H1 (cell line): ENCODE measurements at regions not wholly inside any gene's neighbourhood (a gene's known extent, or its start where the extent isn't known, plus 50 kb on each side); places are given as distances from the start of the nearest gene placed in this dataset.
A peak's percentile ranks its signal among the peaks of the same experiment; 100 is the strongest.

Source experiments
- CTCF ChIA-PET: fragments of 300-600 bp; sonication (Branson Sonifier 250); formaldehyde crosslinking; loops from one replicate; lab custom pipeline; 2021; ENCODE audit not compliant: partially characterized antibody; lab: Charles Lee
- POLR2A ChIA-PET: fragments of 300-600 bp; sonication (Branson Sonifier 250); formaldehyde crosslinking; loops from one replicate; lab custom pipeline; 2021; ENCODE audit warnings: inconsistent platforms; ENCODE audit not compliant: partially characterized antibody; lab: Charles Lee
- DNase-seq, 2 experiments: peaks; one replicate each; pipeline versions ENCODE4 v3.0.0 to v3.0.0-alpha.2; 2010 to 2022; ENCODE audit warnings: low spot score in 2 of 2, low read depth in 1 of 2, mixed read lengths in 1 of 2
- FAIRE-seq: peaks from 2 replicates; lab custom pipeline; 2011; peaks lifted over from hg19 to GRCh38; lab: Jason Lieb, UNC
- H2AFZ ChIP-seq: 2 replicates; pipeline ENCODE4 v1.8.1; 2012; ENCODE audit warnings: low read length, inconsistent platforms
- H2AK5ac ChIP-seq: 2 replicates; pipeline ENCODE4 v1.6.1; 2013; ENCODE audit warnings: low read depth, low read length
- H2BK120ac ChIP-seq: replicated peaks from 2 replicates; pipeline ENCODE3; 2013; ENCODE audit warnings: low read depth, low read length, inconsistent platforms
- H2BK12ac ChIP-seq: 2 replicates; pipeline ENCODE4 v1.6.1; 2013; ENCODE audit warnings: low read depth, low read length
- H2BK15ac ChIP-seq: 2 replicates; pipeline ENCODE4 v1.6.1; 2013; ENCODE audit warnings: low read length
- H2BK20ac ChIP-seq: 2 replicates; pipeline ENCODE4 v1.6.1; 2013; ENCODE audit warnings: low read length
- H2BK5ac ChIP-seq: 2 replicates; pipeline ENCODE4 v1.6.1; 2013; ENCODE audit warnings: low read depth, low read length
- H3K14ac ChIP-seq: 2 replicates; pipeline ENCODE4 v1.6.1; 2013; ENCODE audit warnings: inconsistent platforms; ENCODE audit not compliant: insufficient read length
- H3K18ac ChIP-seq: 2 replicates; pipeline ENCODE4 v1.6.1; 2013; ENCODE audit warnings: low read length; ENCODE audit errors: extremely low read depth
- H3K23ac ChIP-seq: 2 replicates; pipeline ENCODE4 v1.6.1; 2013; ENCODE audit warnings: inconsistent platforms; ENCODE audit not compliant: insufficient read length
- H3K23me2 ChIP-seq: 2 replicates; pipeline ENCODE4 v1.6.1; 2013; ENCODE audit warnings: low read depth, low read length
- H3K27ac ChIP-seq: 2 replicates; pipeline ENCODE4 v1.6.1; 2011; ENCODE audit warnings: low read depth, low read length, inconsistent platforms
- H3K27me3 ChIP-seq, 4 experiments: replicated peaks in 1 of 4; 1 replicate in 1 of 4; 2 replicates in 3 of 4; pipeline versions ENCODE4 v1.6.1 to v1.8.1; 2011 to 2013; ENCODE audit warnings: low read length in 3 of 4, mild to moderate bottlenecking in 3 of 4, inconsistent platforms in 2 of 4, mixed read lengths in 2 of 4, moderate library complexity in 1 of 4; ENCODE audit not compliant: control insufficient read depth in 3 of 4, insufficient read depth in 3 of 4; ENCODE audit errors: extremely low read depth in 1 of 4
- H3K36me3 ChIP-seq, 4 experiments: 2 replicates each; pipeline versions ENCODE4 v1.6.1 to v1.8.1; 2011 to 2013; ENCODE audit warnings: mild to moderate bottlenecking in 4 of 4, low read length in 3 of 4, moderate library complexity in 2 of 4, control low read depth in 1 of 4, inconsistent platforms in 1 of 4; ENCODE audit not compliant: insufficient read depth in 4 of 4, control insufficient read depth in 2 of 4
- H3K4ac ChIP-seq: replicated peaks from 2 replicates; pipeline ENCODE3; 2013; ENCODE audit warnings: low read length, low read depth, mixed read lengths, inconsistent platforms; ENCODE audit not compliant: insufficient read length
- H3K4me1 ChIP-seq, 4 experiments: replicated peaks in 1 of 4; 1 replicate in 1 of 4; 2 replicates in 3 of 4; pipeline versions ENCODE4 v1.6.1 to v1.8.1; 2011 to 2013; ENCODE audit warnings: low read length in 3 of 4, inconsistent platforms in 2 of 4, mixed read lengths in 1 of 4; ENCODE audit not compliant: insufficient read depth in 4 of 4, control insufficient read depth in 3 of 4
- H3K4me2 ChIP-seq, 2 experiments: 2 replicates each; pipeline versions ENCODE4 v1.6.1 to v1.8.1; 2011 to 2013; ENCODE audit warnings: low read depth in 2 of 2, low read length in 2 of 2, control low read depth in 1 of 2, inconsistent platforms in 1 of 2, mild to moderate bottlenecking in 1 of 2; ENCODE audit not compliant: insufficient read depth in 1 of 2
- H3K4me3 ChIP-seq, 4 experiments: fragments of 200-600, 300-600 bp in 1 of 4; sonication (generic), shearing (Covaris generic), sonication (Bioruptor Twin) in 1 of 4; 2 replicates each; pipeline versions ENCODE4 v1.5.1 to v1.8.1; 2011 to 2016; ENCODE audit warnings: low read length in 4 of 4, low read depth in 3 of 4, control low read depth in 2 of 4, inconsistent platforms in 2 of 4, mild to moderate bottlenecking in 2 of 4, mixed read lengths in 1 of 4, moderate library complexity in 1 of 4; ENCODE audit not compliant: insufficient read depth in 2 of 4; ENCODE audit errors: extremely low read depth in 1 of 4
- H3K56ac ChIP-seq: replicated peaks from 2 replicates; pipeline ENCODE3; 2013; ENCODE audit warnings: low read depth, mild to moderate bottlenecking, mixed read lengths, low read length, inconsistent platforms; ENCODE audit not compliant: insufficient read length
- H3K79me1 ChIP-seq: 2 replicates; pipeline ENCODE4 v1.6.1; 2013; ENCODE audit warnings: low read depth, low read length, control low read depth
- H3K79me2 ChIP-seq, 2 experiments: 2 replicates each; pipeline versions ENCODE4 v1.6.1 to v1.8.1; 2012 to 2013; ENCODE audit warnings: low read length in 2 of 2, mild to moderate bottlenecking in 2 of 2, inconsistent platforms in 1 of 2; ENCODE audit not compliant: insufficient read depth in 2 of 2, control insufficient read depth in 1 of 2
- H3K9ac ChIP-seq, 4 experiments: replicated peaks in 1 of 4; 1 replicate in 1 of 4; 2 replicates in 3 of 4; pipeline versions ENCODE4 v1.6.1 to v1.8.1; 2011 to 2013; ENCODE audit warnings: low read depth in 3 of 4, low read length in 3 of 4, control low read depth in 2 of 4, mild to moderate bottlenecking in 2 of 4, moderate library complexity in 2 of 4, inconsistent platforms in 1 of 4; ENCODE audit errors: extremely low read depth in 1 of 4
- H3K9me3 ChIP-seq, 2 experiments: 2 replicates each; pipeline versions ENCODE4 v1.6.1 to v1.8.1; 2012 to 2013; ENCODE audit warnings: mild to moderate bottlenecking in 2 of 2, moderate library complexity in 2 of 2, control low read depth in 1 of 2, inconsistent platforms in 1 of 2, low read depth in 1 of 2, low read length in 1 of 2, mixed read lengths in 1 of 2; ENCODE audit not compliant: insufficient read depth in 2 of 2
- H4K20me1 ChIP-seq, 2 experiments: replicated peaks in 1 of 2; 2 replicates each; pipeline versions ENCODE3 to v1.8.1; 2011 to 2013; ENCODE audit warnings: inconsistent platforms in 2 of 2, low read length in 2 of 2, mild to moderate bottlenecking in 1 of 2; ENCODE audit not compliant: insufficient read depth in 2 of 2, control insufficient read depth in 1 of 2
- H4K5ac ChIP-seq: 2 replicates; pipeline ENCODE4 v1.6.1; 2013; ENCODE audit warnings: low read length, low read depth, mixed read lengths, inconsistent platforms; ENCODE audit not compliant: insufficient read length
- H4K8ac ChIP-seq: 2 replicates; pipeline ENCODE4 v1.8.0; 2013; ENCODE audit warnings: mild to moderate bottlenecking, moderate library complexity, low read length, inconsistent platforms; ENCODE audit not compliant: insufficient read depth; ENCODE audit errors: extremely low read depth
- H4K91ac ChIP-seq: replicated peaks from 2 replicates; pipeline ENCODE3; 2013; ENCODE audit warnings: low read length, mixed read lengths, inconsistent platforms; ENCODE audit not compliant: insufficient read length
- RXRA ChIP-seq: IDR thresholded peaks from 2 replicates; pipeline ENCODE4 v1.6.1; 2011; ENCODE audit warnings: low read depth, mild to moderate bottlenecking, low read length, moderate library complexity; ENCODE audit not compliant: insufficient read depth
- WGBS, 2 experiments: shearing (Covaris generic) in 1 of 2; methylation state at CpG; one replicate each; pipeline versions ENCODE4 v1.1.6 to v1.1.7; 2013 to 2015; ENCODE audit warnings: low lambda C conversion rate in 2 of 2, mixed read lengths in 2 of 2, inconsistent platforms in 1 of 2, low coverage in 1 of 2, missing lambda C conversion rate in 1 of 2; ENCODE audit not compliant: insufficient replicate concordance in 2 of 2, insufficient coverage in 1 of 2, insufficient read length in 1 of 2; ENCODE audit errors: extremely low coverage in 1 of 2, missing lambda C conversion rate in 1 of 2; 5-methylcytosine and 5-hydroxymethylcytosine counted together

DNA sequence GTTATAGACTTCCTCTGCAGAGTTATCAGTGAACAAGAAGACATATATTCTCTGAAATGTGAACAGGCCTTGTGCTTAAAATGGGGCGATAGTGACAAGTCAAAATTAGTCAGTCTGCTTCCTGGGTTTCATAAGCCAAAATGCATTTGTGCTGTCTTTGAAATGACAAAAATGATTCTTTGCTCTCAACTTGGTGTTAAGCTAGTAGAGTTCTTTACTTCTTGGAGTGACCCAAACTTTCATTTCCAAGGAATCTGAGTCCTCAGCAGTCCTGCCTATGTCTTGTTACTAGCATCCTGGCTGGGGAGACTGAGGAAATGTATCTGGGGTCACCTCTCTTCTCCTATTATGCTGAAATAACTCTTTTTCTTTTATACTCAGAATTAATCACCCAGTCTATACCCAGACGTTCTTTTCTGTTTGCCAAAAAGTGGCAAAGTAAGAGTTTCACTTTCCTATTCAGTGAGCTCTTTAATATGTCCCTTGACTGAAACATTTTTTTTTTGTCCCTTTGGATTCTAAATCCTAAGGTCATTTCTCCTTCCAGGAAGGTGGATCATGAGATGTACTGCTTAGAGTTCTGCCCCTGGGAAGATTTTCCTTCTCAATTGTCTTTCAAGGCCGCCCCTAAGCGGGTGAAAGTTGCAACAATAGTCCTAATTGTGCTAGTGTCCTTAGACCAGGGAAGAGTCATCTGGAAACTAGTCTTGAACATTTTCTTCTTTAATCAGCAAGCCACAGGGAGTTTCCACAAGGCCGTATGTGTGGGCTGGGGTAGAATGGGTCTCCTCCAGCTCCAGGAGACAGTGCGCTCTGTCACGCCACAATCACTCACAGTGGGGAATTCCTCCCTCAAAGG lies 53.0 kb upstream of the RDX start:
- H2BK20ac ChIP-seq: no peak overlapping the region
- no peak overlapping the region for H4K8ac ChIP-seq
- no peak overlapping the region for H2BK5ac ChIP-seq
- no peaks in the 10 kb centered on the region for H3K79me2 ChIP-seq
- 87% methylated on average over 7 of the region's 7 CpGs; no CpG with 5 or more reads in 1 of the 2 experiments for WGBS, 2 experiments
- no peak overlapping the region for H3K4me3 ChIP-seq
- no peak overlapping the region for H2BK120ac ChIP-seq
- H3K36me3 ChIP-seq: no peaks in the 10 kb centered on the region
- no peak overlapping the region for H3K56ac ChIP-seq
- H2AK5ac ChIP-seq: no peak overlapping the region
- no peak for TF ChIP-seq RXRA
- no peak overlapping the region for H4K5ac ChIP-seq
- H2BK15ac ChIP-seq: no peak overlapping the region
- no peak overlapping the region for H3K4ac ChIP-seq
- no peaks in the 10 kb centered on the region for H3K9me3 ChIP-seq
- H2BK12ac ChIP-seq: no peak overlapping the region
- ChIA-PET POLR2A (no interaction called here), CTCF (no interaction called here)
- no peak for DNase-seq
- H3K27ac ChIP-seq: no peak overlapping the region
- no peak overlapping the region for H3K14ac ChIP-seq
- H3K18ac ChIP-seq: 0 out of 2 replicates have a peak overlapping the region, but pooled peaks have one; percentile 11
- H4K91ac ChIP-seq: no peak overlapping the region
- no peak overlapping the region for H3K4me2 ChIP-seq
- H3K4me1 ChIP-seq: no peaks in the 10 kb centered on the region
- no peaks in the 10 kb centered on the region for H3K27me3 ChIP-seq
- H3K23ac ChIP-seq: no peak overlapping the region
- no peaks in the 10 kb centered on the region for H4K20me1 ChIP-seq
- H3K9ac ChIP-seq: no peak overlapping the region
- H2AFZ ChIP-seq: 0 out of 2 replicates have a peak overlapping the region, but pooled peaks have one; percentile 17
- no peaks in the 10 kb centered on the region for H3K23me2 ChIP-seq
- FAIRE-seq: no peak
- H3K79me1 ChIP-seq: no peaks in the 10 kb centered on the region
